DOHH2 (cell line): ENCODE measurements at regions not wholly inside any gene's neighbourhood (a gene's known extent, or its start where the extent isn't known, plus 50 kb on each side); places are given as distances from the start of the nearest gene placed in this dataset.

Source experiments
- H3F3A ChIP-seq: fragments of 200-600 bp; sonication (generic), shearing (Covaris generic); 2 replicates; pipeline ENCODE4 v1.6.0; 2016; ENCODE audit warnings: antibody characterized with exemption, mild to moderate bottlenecking; ENCODE audit not compliant: control insufficient read depth, insufficient read depth
- H3K27ac ChIP-seq: fragments of 200-600 bp; sonication (generic); 2 replicates; pipeline ENCODE4 v1.5.1; 2014; ENCODE audit warnings: low read depth, mild to moderate bottlenecking, low read length, moderate library complexity
- H3K27me3 ChIP-seq: fragments of 200-600 bp; sonication (generic); 2 replicates; pipeline ENCODE4 v1.6.1; 2014; ENCODE audit warnings: mild to moderate bottlenecking, low read length, mixed read lengths; ENCODE audit not compliant: control insufficient read depth
- H3K36me3 ChIP-seq: fragments of 200-600 bp; sonication (generic); 2 replicates; pipeline ENCODE4 v1.6.1; 2014; ENCODE audit warnings: mild to moderate bottlenecking, low read length, moderate library complexity, mixed read lengths; ENCODE audit not compliant: control insufficient read depth
- H3K4me1 ChIP-seq: fragments of 200-600 bp; sonication (generic); 2 replicates; pipeline ENCODE4 v1.6.1; 2014; ENCODE audit warnings: mild to moderate bottlenecking, low read length, mixed read lengths; ENCODE audit not compliant: control insufficient read depth
- H3K4me2 ChIP-seq: fragments of 200-600 bp; sonication (generic); 2 replicates; pipeline ENCODE4 v1.6.0; 2014; ENCODE audit warnings: mild to moderate bottlenecking, low read length, moderate library complexity
- H3K4me3 ChIP-seq: fragments of 200-600 bp; sonication (generic); 2 replicates; pipeline ENCODE4 v1.5.1; 2014; ENCODE audit warnings: mild to moderate bottlenecking, low read length, mixed read lengths
- H3K79me2 ChIP-seq: fragments of 200-600 bp; sonication (generic); 2 replicates; pipeline ENCODE4 v1.6.1; 2014; ENCODE audit warnings: mild to moderate bottlenecking, low read length, mixed read lengths; ENCODE audit not compliant: control insufficient read depth
- H3K9me2 ChIP-seq: fragments of 200-600 bp; sonication (generic); replicated peaks from 2 replicates; pipeline ENCODE4 v1.6.1; 2014; ENCODE audit warnings: mild to moderate bottlenecking, low read length, mixed read lengths; ENCODE audit not compliant: control insufficient read depth
- H3K9me3 ChIP-seq: fragments of 200-600 bp; sonication (generic); 2 replicates; pipeline ENCODE4 v1.6.1; 2014; ENCODE audit warnings: antibody characterized with exemption, low read length, mixed read lengths; ENCODE audit not compliant: control insufficient read depth, insufficient read depth
- H4K20me1 ChIP-seq: fragments of 200-600 bp; sonication (generic); 2 replicates; pipeline ENCODE4 v1.6.0; 2014; ENCODE audit warnings: low read depth, mild to moderate bottlenecking, antibody characterized with exemption, low read length, moderate library complexity; ENCODE audit not compliant: control insufficient read depth, insufficient read depth
- EZH2phosphoT487 ChIP-seq: fragments of 200-600 bp; sonication (generic); IDR thresholded peaks from 2 replicates; pipeline ENCODE4 v1.6.1; 2017; ENCODE audit warnings: borderline replicate concordance, mild to moderate bottlenecking, antibody characterized with exemption, low read length, moderate library complexity, mixed read lengths
- TF ChIP-seq, protein P1 (sequence below): fragments of 200-600 bp; sonication (generic); IDR thresholded peaks from one replicate; pipeline ENCODE4 v1.5.1; 2014; ENCODE audit warnings: antibody characterized with exemption, mild to moderate bottlenecking, low read depth, low read length; ENCODE audit not compliant: poor library complexity, severe bottlenecking

DNA sequence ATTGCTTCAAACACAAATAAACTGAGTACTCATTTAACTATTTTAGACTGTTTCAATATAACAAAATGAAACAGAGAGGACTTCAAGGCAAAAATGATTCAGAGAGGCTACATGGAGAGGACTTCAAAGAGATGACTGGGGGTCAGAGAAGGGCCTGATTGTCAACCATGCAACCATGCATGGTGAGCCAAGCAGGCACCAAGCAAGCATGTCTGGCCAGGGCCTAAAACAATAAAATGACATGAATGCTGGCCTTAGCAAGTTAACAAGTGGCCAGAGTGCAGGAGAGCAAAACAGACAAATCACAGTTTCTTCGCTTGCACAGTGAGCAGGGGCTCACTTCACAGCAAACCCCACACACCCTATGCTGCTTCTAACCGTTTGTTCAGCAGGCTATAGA is 356.5 kb upstream of the MTPN start:
- Histone ChIP-seq H3F3A (no peaks in the 10 kb centered on the region), H3K4me3 (no peak overlapping the region), H3K27me3 (no peaks in the 10 kb centered on the region), H3K4me1 (no peaks in the 10 kb centered on the region), H3K9me2 (no peaks in the 10 kb centered on the region), H3K27ac (no peak overlapping the region), H4K20me1 (no peaks in the 10 kb centered on the region), H3K4me2 (no peak overlapping the region), H3K79me2 (no peaks in the 10 kb centered on the region), H3K9me3 (no peaks in the 10 kb centered on the region), H3K36me3 (no peaks in the 10 kb centered on the region)
- TF ChIP-seq, protein P1, sequence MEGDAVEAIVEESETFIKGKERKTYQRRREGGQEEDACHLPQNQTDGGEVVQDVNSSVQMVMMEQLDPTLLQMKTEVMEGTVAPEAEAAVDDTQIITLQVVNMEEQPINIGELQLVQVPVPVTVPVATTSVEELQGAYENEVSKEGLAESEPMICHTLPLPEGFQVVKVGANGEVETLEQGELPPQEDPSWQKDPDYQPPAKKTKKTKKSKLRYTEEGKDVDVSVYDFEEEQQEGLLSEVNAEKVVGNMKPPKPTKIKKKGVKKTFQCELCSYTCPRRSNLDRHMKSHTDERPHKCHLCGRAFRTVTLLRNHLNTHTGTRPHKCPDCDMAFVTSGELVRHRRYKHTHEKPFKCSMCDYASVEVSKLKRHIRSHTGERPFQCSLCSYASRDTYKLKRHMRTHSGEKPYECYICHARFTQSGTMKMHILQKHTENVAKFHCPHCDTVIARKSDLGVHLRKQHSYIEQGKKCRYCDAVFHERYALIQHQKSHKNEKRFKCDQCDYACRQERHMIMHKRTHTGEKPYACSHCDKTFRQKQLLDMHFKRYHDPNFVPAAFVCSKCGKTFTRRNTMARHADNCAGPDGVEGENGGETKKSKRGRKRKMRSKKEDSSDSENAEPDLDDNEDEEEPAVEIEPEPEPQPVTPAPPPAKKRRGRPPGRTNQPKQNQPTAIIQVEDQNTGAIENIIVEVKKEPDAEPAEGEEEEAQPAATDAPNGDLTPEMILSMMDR: no peak
- no peak for TF ChIP-seq EZH2phosphoT487

DNA sequence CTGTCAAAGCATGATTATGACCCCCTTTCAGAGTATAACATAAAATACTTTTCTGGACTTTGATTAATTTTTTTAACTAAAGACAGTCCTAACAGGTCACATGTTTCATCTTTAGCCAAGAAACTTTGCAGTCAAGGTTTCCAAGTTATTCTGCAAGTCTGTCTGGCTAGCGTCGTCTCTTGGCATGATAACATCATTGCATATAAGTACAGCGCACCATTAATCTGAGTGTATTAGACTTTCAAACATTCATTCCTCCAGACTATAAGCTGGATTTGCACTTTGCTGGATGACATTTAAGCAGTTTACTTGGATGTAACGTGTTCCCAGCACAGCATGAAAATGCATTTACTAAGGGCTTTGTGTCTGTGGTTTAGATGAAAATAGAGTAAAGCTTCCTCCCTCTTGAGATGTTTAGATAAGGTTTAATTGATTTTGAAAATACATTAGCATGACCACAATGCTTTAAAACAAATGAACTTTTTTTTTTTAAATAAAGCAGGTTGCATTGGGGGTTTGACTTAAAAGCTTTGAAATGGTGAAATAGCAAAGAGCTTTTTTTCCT is 349.0 kb upstream of the MTPN start:
- no peak overlapping the region for H3K27ac ChIP-seq
- H4K20me1 ChIP-seq: no peaks in the 10 kb centered on the region
- H3K4me1 ChIP-seq: no peaks in the 10 kb centered on the region
- H3F3A ChIP-seq: no peaks in the 10 kb centered on the region
- no peaks in the 10 kb centered on the region for H3K79me2 ChIP-seq
- H3K36me3 ChIP-seq: no peaks in the 10 kb centered on the region
- TF ChIP-seq, protein P1: no peak
- TF ChIP-seq EZH2phosphoT487: no peak
- no peaks in the 10 kb centered on the region for H3K9me2 ChIP-seq
- no peak overlapping the region for H3K4me2 ChIP-seq
- no peaks in the 10 kb centered on the region for H3K27me3 ChIP-seq
- peaks cover 3% of the 10 kb centered on the region; the same call in 1 of the 2 replicates for H3K9me3 ChIP-seq
- no peak overlapping the region for H3K4me3 ChIP-seq

DNA sequence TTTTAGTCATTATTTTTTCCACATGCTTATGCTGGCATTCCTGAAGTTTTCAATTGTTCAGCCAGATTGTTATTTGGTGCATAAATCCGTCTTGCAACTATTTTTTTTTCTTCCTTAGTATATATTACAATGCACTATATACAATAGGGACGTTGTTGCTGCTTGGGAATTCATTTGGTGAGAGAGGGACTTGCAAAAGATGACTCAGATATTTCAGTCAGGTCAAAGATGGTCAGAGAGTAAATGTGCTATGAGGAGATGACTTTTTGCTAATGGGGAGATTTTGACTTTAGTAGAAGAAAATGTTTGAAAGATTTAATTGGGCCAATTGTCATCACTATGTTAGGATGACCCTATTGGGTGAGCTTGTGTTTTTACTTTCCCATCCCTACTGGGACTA is 348.4 kb upstream of the MTPN start:
- Histone ChIP-seq H3K27ac (no peak overlapping the region), H3K4me1 (no peaks in the 10 kb centered on the region), H4K20me1 (no peaks in the 10 kb centered on the region), H3K27me3 (no peaks in the 10 kb centered on the region), H3K36me3 (no peaks in the 10 kb centered on the region), H3K9me3 (peaks cover 8% of the 10 kb centered on the region; the same call in 1 of the 2 replicates), H3K4me2 (no peak overlapping the region), H3K9me2 (no peaks in the 10 kb centered on the region), H3K4me3 (no peak overlapping the region), H3F3A (no peaks in the 10 kb centered on the region), H3K79me2 (no peaks in the 10 kb centered on the region)
- no peak for TF ChIP-seq EZH2phosphoT487
- TF ChIP-seq, protein P1: no peak
